ENCODE measurements at regions not wholly inside any gene's neighbourhood (a gene's known extent, or its start where the extent isn't known, plus 50 kb on each side); places are given as distances from the start of the nearest gene placed in this dataset.

DNA sequence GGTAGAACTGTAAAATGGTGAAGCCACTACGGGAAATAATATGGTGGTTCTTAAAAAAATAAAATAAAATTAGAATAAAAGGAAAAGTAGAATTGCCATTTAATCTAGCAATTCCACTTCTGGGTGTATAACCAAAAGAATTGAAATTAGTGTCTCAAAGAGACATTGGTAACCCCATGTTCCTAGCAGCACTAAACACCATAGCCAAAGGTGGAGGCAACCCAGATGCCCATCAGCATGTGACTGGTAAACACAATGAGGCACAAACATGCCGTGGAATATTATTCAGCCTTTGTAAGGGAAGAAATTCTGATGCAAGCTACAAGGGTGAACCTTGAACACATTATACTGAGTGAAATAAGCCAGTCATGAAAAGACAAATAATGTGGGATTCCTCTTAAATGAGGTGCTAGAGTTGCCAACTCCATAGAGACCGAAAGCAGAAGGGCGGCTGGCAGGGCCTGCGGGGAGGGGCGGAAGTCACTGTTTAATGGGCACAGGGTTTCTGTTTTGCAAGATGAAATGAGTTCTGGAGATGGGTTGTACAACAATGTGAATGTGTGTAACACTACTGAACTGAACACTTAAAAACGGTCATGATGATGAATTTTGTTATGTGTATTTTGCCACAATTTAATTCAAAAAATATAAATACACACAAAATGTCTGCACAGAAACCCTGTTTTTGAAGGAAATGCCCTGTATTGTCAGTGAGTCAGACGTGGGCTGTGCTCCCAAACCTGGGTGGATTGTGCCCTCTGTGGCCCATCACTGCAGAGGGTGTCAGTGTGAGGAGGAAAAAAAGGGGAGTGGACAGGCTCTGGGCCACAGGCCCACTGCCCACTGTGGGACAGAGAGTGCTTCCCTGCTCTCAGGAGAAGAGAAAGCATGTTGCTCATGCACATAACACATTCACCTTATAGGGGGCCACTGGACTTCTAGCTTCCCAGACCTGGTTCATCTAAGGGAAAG, 49.6 kb upstream of the CD93 start:
- TF ChIP-seq EZH2 (IDR thresholded peaks at IDR 0.05; ENCODE audit: insufficient read depth, low read length), result no peak
- TF ChIP-seq, protein P1, sequence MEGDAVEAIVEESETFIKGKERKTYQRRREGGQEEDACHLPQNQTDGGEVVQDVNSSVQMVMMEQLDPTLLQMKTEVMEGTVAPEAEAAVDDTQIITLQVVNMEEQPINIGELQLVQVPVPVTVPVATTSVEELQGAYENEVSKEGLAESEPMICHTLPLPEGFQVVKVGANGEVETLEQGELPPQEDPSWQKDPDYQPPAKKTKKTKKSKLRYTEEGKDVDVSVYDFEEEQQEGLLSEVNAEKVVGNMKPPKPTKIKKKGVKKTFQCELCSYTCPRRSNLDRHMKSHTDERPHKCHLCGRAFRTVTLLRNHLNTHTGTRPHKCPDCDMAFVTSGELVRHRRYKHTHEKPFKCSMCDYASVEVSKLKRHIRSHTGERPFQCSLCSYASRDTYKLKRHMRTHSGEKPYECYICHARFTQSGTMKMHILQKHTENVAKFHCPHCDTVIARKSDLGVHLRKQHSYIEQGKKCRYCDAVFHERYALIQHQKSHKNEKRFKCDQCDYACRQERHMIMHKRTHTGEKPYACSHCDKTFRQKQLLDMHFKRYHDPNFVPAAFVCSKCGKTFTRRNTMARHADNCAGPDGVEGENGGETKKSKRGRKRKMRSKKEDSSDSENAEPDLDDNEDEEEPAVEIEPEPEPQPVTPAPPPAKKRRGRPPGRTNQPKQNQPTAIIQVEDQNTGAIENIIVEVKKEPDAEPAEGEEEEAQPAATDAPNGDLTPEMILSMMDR (IDR thresholded peaks at IDR 0.05; ENCODE audit: insufficient read depth, low read depth, low read length), result no peak
